OCI-LY7 (cell line): ENCODE measurements at regions not wholly inside any gene's neighbourhood (a gene's known extent, or its start where the extent isn't known, plus 50 kb on each side); places are given as distances from the start of the nearest gene placed in this dataset.

Experiments
- CTCF ChIP-seq: fragments of 200-600 bp; sonication (generic); conservative IDR thresholded peaks from 2 replicates; pipeline ENCODE4 v1.5.1; 2014; ENCODE audit warnings: mild to moderate bottlenecking, antibody characterized with exemption, low read length, moderate library complexity, mixed read lengths
- EZH2phosphoT487 ChIP-seq: fragments of 200-600 bp; sonication (generic); IDR thresholded peaks from 2 replicates; pipeline ENCODE4 v1.6.1; 2018; ENCODE audit warnings: low read depth, borderline replicate concordance, mild to moderate bottlenecking, mixed run types, antibody characterized with exemption, low read length, moderate library complexity, mixed read lengths

GRCh38 chr1:78236716-78237115 is 190.9 kb downstream of the GIPC2 start:
- TF ChIP-seq CTCF (no peak), EZH2phosphoT487 (no peak)
